Activated CD8-positive, alpha-beta T cell treated with anti-CD3 and anti-CD28 coated beads, Interleukin-2, amount 10 ng/mL, durations not matched to agents 7 days and 5 days (primary cell): ENCODE measurements at regions not wholly inside any gene's neighbourhood (a gene's known extent, or its start where the extent isn't known, plus 50 kb on each side); places are given as distances from the start of the nearest gene placed in this dataset.
A peak's percentile ranks its signal among the peaks of the same experiment; 100 is the strongest.

ENCODE experiments used
- ATAC-seq: fragments of 150-1000 bp; cut with Tn5 transposase; one replicate; pipeline ENCODE4 v1.10.0; 2021; ENCODE audit warnings: moderate library complexity
- CTCF ChIA-PET: fragments of 350-600 bp; sonication (Branson Sonifier 250); formaldehyde crosslinking; loops from one replicate; lab custom pipeline; 2021; ENCODE audit warnings: antibody characterized with exemption; lab: Charles Lee
- POLR2A ChIA-PET: fragments of 350-600 bp; sonication (Branson Sonifier 250); formaldehyde crosslinking; loops from one replicate; lab custom pipeline; 2021; ENCODE audit warnings: antibody characterized with exemption; lab: Charles Lee
- DNase-seq: peaks from one replicate; pipeline ENCODE4 v3.0.0-alpha.2; 2020
- H3K27ac Mint-ChIP-seq: one replicate; pipeline ENCODE4 v1.8.0; 2021; ENCODE audit warnings: mild to moderate bottlenecking, mixed read lengths
- H3K27me3 Mint-ChIP-seq: one replicate; pipeline ENCODE4 v1.8.0; 2021; ENCODE audit warnings: low read depth, mixed read lengths
- H3K36me3 Mint-ChIP-seq: one replicate; pipeline ENCODE4 v1.8.0; 2021; ENCODE audit warnings: low read depth, mixed read lengths
- H3K4me1 Mint-ChIP-seq: one replicate; pipeline ENCODE4 v1.8.0; 2021; ENCODE audit warnings: low read depth, mixed read lengths
- H3K4me3 Mint-ChIP-seq: one replicate; pipeline ENCODE4 v1.8.0; 2021; ENCODE audit warnings: mild to moderate bottlenecking, mixed read lengths
- H3K9me3 Mint-ChIP-seq: one replicate; pipeline ENCODE4 v1.8.0; 2022; ENCODE audit warnings: mixed read lengths; ENCODE audit not compliant: insufficient read depth

- ChIA-PET POLR2A (no interaction called here), CTCF (no interaction called here)
- Mint-ChIP-seq H3K27me3 (peaks cover 2% of the 10 kb centered on the region), H3K4me1 (no peaks in the 10 kb centered on the region), H3K4me3 (no peak overlapping the region), H3K27ac (no peak overlapping the region), H3K36me3 (no peaks in the 10 kb centered on the region), H3K9me3 (no peaks in the 10 kb centered on the region)
- ATAC-seq (no peak), DNase-seq (no peak)
These were observed 193.1 kb upstream of the GATB start for GRCh38 chr4:151953795-151954372.

- no peaks in the 10 kb centered on the region for H3K36me3 Mint-ChIP-seq
- no peak for ATAC-seq
- peaks cover 2% of the 10 kb centered on the region for H3K27me3 Mint-ChIP-seq
- ChIA-PET CTCF (no interaction called here), POLR2A (no interaction called here)
- no peak overlapping the region for H3K4me3 Mint-ChIP-seq
- no peaks in the 10 kb centered on the region for H3K4me1 Mint-ChIP-seq
- no peak for DNase-seq
- H3K9me3 Mint-ChIP-seq, result peaks cover under 1% of the 10 kb centered on the region
- no peak overlapping the region for H3K27ac Mint-ChIP-seq
These were observed 192.5 kb upstream of the GATB start for GRCh38 chr4:151953312-151953711.

DNA sequence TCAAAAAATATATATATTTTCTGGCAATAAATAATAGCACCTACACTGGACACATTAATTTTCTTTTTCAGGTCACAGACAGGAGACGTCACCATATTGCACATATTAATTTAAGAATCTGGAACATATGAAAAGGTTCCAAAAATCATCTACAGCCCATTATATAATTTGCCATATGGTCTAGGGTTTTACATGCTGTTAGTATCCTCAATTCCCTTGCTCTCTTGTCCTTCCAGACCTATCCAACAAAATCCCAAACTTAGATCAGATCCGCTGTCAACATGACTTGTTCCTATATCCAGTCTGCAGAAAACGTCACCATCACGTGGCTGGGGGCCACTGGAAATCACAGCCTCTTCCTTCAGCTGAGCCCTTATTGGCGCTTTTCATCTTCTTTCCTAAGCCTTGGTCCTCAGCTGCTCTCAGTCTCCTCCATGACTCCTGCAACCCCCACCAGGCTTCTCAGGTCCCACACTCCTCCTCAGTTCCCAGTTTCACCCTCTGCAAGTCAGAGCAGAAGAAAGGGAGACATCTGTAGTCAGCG, 192.0 kb upstream of the GATB start:
- no peak overlapping the region for H3K27ac Mint-ChIP-seq
- no peaks in the 10 kb centered on the region for H3K4me1 Mint-ChIP-seq
- CTCF ChIA-PET, result no interaction called here
- H3K36me3 Mint-ChIP-seq, result no peaks in the 10 kb centered on the region
- no peak overlapping the region for H3K4me3 Mint-ChIP-seq
- ATAC-seq (no peak), DNase-seq (no peak)
- peaks cover 6% of the 10 kb centered on the region for H3K9me3 Mint-ChIP-seq
- H3K27me3 Mint-ChIP-seq, result peaks cover 2% of the 10 kb centered on the region
- POLR2A ChIA-PET, result no interaction called here

GRCh38 chr4:151952137-151952536, 191.3 kb upstream of the GATB start:
- no peak for DNase-seq

GRCh38 chr4:151951671-151952050, 190.9 kb upstream of the GATB start:
- DNase-seq (no peak), ATAC-seq (no peak)
- peaks cover 17% of the 10 kb centered on the region for H3K9me3 Mint-ChIP-seq
- H3K36me3 Mint-ChIP-seq, result peaks cover 7% of the 10 kb centered on the region
- no peak overlapping the region for H3K27ac Mint-ChIP-seq
- ChIA-PET CTCF (no interaction called here), POLR2A (no interaction called here)
- no peak overlapping the region for H3K4me3 Mint-ChIP-seq
- peaks cover 2% of the 10 kb centered on the region for H3K27me3 Mint-ChIP-seq
- H3K4me1 Mint-ChIP-seq, result no peaks in the 10 kb centered on the region

More at GRCh38 chr4:151952137-151952536, 191.3 kb upstream of the GATB start:
- no peak for ATAC-seq
- no peaks in the 10 kb centered on the region for H3K4me1 Mint-ChIP-seq
- H3K4me3 Mint-ChIP-seq, result no peak overlapping the region
- no peak overlapping the region for H3K27ac Mint-ChIP-seq
- POLR2A ChIA-PET, result no interaction called here
- H3K36me3 Mint-ChIP-seq, result peaks cover 3% of the 10 kb centered on the region
- H3K27me3 Mint-ChIP-seq, result peaks cover 2% of the 10 kb centered on the region
- CTCF ChIA-PET, result no interaction called here
- H3K9me3 Mint-ChIP-seq, result peaks cover 12% of the 10 kb centered on the region

DNA sequence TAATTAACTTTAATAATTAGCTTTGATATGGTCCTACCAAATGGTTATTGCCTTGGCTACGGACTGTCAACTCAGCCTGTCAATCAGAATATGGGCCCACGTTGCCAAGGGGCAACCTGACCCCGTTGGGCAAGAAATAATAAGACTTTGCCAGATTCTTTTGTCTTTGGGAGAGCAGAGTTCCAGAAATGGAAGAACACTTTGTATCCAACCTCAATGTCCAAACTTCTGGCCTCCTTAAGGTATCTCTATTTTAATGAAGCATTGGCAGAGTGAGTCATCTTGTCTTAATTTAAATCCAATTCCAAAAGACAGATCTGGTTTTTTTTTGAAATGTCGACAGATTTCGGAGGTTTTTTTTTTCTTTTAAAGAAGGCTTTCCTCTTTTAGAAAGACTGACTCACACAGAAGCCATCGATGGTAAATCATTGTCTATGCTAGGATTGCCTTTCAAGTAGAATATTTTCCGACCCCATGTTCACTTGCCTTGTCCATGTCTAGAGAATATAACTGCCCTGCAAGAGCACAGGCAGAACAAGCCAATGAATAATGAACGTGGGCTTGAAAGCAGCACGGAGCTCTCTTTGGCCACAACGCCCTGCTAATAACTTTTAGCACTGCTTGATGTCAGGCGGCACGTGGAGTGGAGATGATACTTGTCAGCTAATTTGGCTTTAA, 190.3 kb upstream of the GATB start:
- H3K27ac Mint-ChIP-seq, result no peak overlapping the region

GRCh38 chr4:151948351-151949016, 187.7 kb upstream of the GATB start:
- no peak for ATAC-seq
- CTCF ChIA-PET, result no interaction called here
- H3K36me3 Mint-ChIP-seq, result peaks cover 12% of the 10 kb centered on the region
- no peaks in the 10 kb centered on the region for H3K4me1 Mint-ChIP-seq
- H3K9me3 Mint-ChIP-seq, result peaks cover 33% of the 10 kb centered on the region
- POLR2A ChIA-PET, result no interaction called here
- H3K27ac Mint-ChIP-seq, result no peak overlapping the region
- H3K4me3 Mint-ChIP-seq, result no peak overlapping the region
- no peak for DNase-seq
- no peaks in the 10 kb centered on the region for H3K27me3 Mint-ChIP-seq

More for the DNA sequence above, 190.3 kb upstream of the GATB start:
- Mint-ChIP-seq H3K36me3 (peaks cover 10% of the 10 kb centered on the region), H3K4me1 (no peaks in the 10 kb centered on the region), H3K4me3 (no peak overlapping the region), H3K27me3 (no peaks in the 10 kb centered on the region), H3K9me3 (peaks cover 21% of the 10 kb centered on the region)
- ChIA-PET POLR2A (no interaction called here), CTCF (no interaction called here)
- no peak for DNase-seq
- ATAC-seq, result no peak

DNA sequence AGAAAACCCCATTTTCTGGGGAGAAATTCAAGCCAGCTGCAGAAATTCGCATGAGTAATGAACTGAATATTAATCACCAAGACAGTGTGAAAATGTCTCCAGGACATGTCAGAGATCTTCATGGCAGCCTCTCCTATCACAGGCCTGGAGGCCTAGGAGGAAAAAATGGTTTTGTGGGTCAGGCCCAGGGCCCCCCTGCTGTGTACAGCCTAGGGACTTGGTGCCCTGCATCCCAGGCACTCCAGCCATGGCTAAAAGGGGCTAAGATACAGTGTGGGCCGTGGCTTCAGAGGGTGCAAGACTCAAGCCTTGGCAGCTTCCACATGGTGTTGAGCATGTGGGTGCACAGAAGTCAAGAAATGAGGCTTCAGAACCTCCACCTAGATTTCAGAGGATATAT, 185.9 kb upstream of the GATB start:
- H3K36me3 Mint-ChIP-seq, result peaks cover 12% of the 10 kb centered on the region
- no peak overlapping the region for H3K4me3 Mint-ChIP-seq
- DNase-seq (no peak), ATAC-seq (no peak)
- H3K9me3 Mint-ChIP-seq, result peaks cover 33% of the 10 kb centered on the region
- CTCF ChIA-PET, result no interaction called here
- no peak overlapping the region for H3K27ac Mint-ChIP-seq
- POLR2A ChIA-PET, result no interaction called here
- no peaks in the 10 kb centered on the region for H3K27me3 Mint-ChIP-seq
- H3K4me1 Mint-ChIP-seq, result peaks cover under 1% of the 10 kb centered on the region

DNA sequence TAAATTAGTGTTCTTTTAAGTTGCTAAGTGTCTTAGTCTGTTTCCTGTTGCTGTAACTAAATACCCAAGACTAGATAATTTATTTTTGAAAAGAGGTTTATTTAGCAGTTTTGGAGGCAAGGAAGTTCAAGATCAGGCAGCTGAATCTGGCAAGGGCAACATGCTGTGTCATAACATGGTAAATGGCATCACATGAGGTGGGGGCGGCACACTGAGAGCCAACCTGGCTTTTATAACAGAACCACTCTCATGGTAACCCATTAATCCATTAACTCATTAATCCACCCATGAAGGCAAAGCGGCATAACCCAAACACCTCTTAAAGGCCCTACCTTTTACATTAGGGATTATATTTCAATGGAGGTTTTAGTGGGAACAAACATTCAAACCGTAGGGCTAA, 182.2 kb upstream of the GATB start:
- ATAC-seq, result no peak
- DNase-seq, result no peak
- Mint-ChIP-seq H3K4me3 (no peak overlapping the region), H3K9me3 (peaks cover 29% of the 10 kb centered on the region), H3K27me3 (no peaks in the 10 kb centered on the region), H3K4me1 (peaks cover 15% of the 10 kb centered on the region), H3K36me3 (peaks cover 16% of the 10 kb centered on the region), H3K27ac (no peak overlapping the region)
- ChIA-PET CTCF (no interaction called here), POLR2A (no interaction called here)

DNA sequence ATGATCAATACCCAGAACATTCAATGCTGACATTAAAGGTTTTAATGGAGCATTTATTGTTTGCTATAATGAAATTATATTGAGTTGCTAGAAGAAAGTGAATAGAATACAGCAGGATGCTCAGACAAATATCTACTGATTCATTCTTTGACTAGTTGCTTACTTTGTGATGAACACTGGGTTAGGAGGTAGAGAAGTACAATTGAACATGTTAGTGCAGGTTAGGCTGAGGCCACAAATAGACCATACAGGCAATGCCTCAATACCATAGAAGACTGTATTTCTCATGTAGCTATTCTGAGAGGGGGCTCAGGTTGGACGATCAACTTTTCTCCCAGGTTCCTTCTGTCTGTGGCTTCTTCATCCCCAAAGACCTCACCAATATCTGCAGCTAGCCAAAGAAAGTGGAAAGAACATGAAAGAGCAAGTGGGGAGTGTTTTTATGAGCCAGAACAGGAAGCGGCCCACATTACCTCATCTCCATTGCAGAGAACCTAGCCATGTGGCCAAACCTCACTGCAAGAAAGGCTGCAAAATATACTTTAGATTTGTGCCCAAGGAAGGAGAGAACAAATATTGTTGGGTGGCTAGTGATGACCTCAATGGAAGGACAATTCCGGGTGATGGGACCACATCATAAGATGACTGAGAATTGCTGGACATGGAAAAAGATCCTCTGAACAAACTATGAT, 180.3 kb upstream of the GATB start:
- no peak overlapping the region for H3K4me3 Mint-ChIP-seq
- ChIA-PET CTCF (no interaction called here), POLR2A (no interaction called here)
- H3K27me3 Mint-ChIP-seq, result peaks cover 2% of the 10 kb centered on the region
- H3K27ac Mint-ChIP-seq, result peak overlapping the region; percentile 12
- peaks cover 11% of the 10 kb centered on the region for H3K9me3 Mint-ChIP-seq
- peaks cover 6% of the 10 kb centered on the region for H3K36me3 Mint-ChIP-seq
- peak; percentile 25 for DNase-seq
- ATAC-seq, result peak; percentile 51
- peaks cover 15% of the 10 kb centered on the region for H3K4me1 Mint-ChIP-seq

GRCh38 chr4:151940291-151940690, 179.5 kb upstream of the GATB start:
- peaks cover 6% of the 10 kb centered on the region for H3K36me3 Mint-ChIP-seq
- ChIA-PET POLR2A (no interaction called here), CTCF (no interaction called here)
- H3K4me3 Mint-ChIP-seq, result no peak overlapping the region
- peaks cover 2% of the 10 kb centered on the region for H3K27me3 Mint-ChIP-seq
- peaks cover 8% of the 10 kb centered on the region for H3K9me3 Mint-ChIP-seq
- DNase-seq, result peak; percentile 33
- H3K27ac Mint-ChIP-seq, result peak overlapping the region; percentile 10
- peak; percentile 63 for ATAC-seq
- peaks cover 15% of the 10 kb centered on the region for H3K4me1 Mint-ChIP-seq

DNA sequence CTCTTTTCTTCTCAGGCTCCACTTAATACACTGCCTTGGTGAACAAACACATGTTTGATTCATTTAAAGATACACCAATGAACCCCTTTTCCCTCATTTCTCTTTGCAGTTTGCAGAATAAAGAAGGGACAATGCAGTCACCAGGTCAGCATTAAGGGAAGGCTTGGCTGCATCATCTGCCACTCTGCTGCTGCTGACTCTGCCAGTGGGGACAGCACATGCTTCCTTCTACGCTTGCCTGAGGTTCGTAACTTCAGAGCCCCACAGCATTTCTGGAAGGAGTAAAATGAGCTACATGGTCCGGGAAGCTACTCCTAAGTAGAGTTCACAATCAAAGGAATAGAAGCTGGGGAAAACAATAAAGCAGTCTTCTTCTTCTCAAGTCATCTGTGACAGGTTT, 178.9 kb upstream of the GATB start:
- no peak overlapping the region for H3K27ac Mint-ChIP-seq
- POLR2A ChIA-PET, result no interaction called here
- peaks cover 5% of the 10 kb centered on the region for H3K36me3 Mint-ChIP-seq
- CTCF ChIA-PET, result no interaction called here
- ATAC-seq (no peak), DNase-seq (no peak)
- H3K27me3 Mint-ChIP-seq, result peaks cover 2% of the 10 kb centered on the region
- peaks cover 3% of the 10 kb centered on the region for H3K9me3 Mint-ChIP-seq
- peaks cover 15% of the 10 kb centered on the region for H3K4me1 Mint-ChIP-seq
- no peak overlapping the region for H3K4me3 Mint-ChIP-seq
